Adrenal gland (tissue), 9 donors: ENCODE measurements at regions not wholly inside any gene's neighbourhood (a gene's known extent, or its start where the extent isn't known, plus 50 kb on each side); places are given as distances from the start of the nearest gene placed in this dataset.
A peak's percentile ranks its signal among the peaks of the same experiment; 100 is the strongest.

ENCODE experiments used
- DNase-seq, 7 donors: peaks; one replicate each; pipeline ENCODE4 v3.0.0-alpha.2; 2019 to 2020
- H3K27ac ChIP-seq, 5 donors: fragments of 200-600 bp; sonication (generic) in 4 of 5; 1 replicate in 3 of 5; 2 replicates in 2 of 5; pipeline versions ENCODE4 v1.5.1 to v1.8.0; 2016 to 2020; ENCODE audit warnings: mild to moderate bottlenecking in 1 of 5
- H3K27me3 ChIP-seq: fragments of 200-600 bp; 2 replicates; pipeline ENCODE4 v1.8.0; 2021
- H3K36me3 ChIP-seq, 2 donors: fragments of 200-600 bp; replicated peaks in 1 of 2; 1 replicate in 1 of 2; 2 replicates in 1 of 2; pipeline versions ENCODE4 v1.5.1 to v1.8.0; 2018 to 2022
- H3K4me1 ChIP-seq, 2 donors: fragments of 200-600 bp; replicated peaks in 1 of 2; 1 replicate in 1 of 2; 2 replicates in 1 of 2; pipeline versions ENCODE4 v1.5.1 to v1.8.0; 2018 to 2021
- H3K4me3 ChIP-seq, 4 donors: fragments of 200-600 bp; sonication (generic) in 3 of 4; one replicate each; pipeline ENCODE4 v1.5.1; 2016 to 2018
- H3K9me3 ChIP-seq, 3 donors: fragments of 200-600 bp; sonication (generic) in 1 of 3; replicated peaks in 1 of 3; 1 replicate in 2 of 3; 2 replicates in 1 of 3; pipeline versions ENCODE4 v1.5.1 to v1.8.0; 2016 to 2021
- POLR2A ChIP-seq, 2 donors: fragments of 450-650 bp; IDR thresholded peaks; one replicate each; pipeline ENCODE4 v1.6.1; 2017; ENCODE audit warnings: antibody characterized with exemption in 2 of 2, mild to moderate bottlenecking in 2 of 2, moderate library complexity in 1 of 2
- WGBS, 4 donors: extraction: QIAGEN DNeasy Blood & Tissue Kit in 2 of 4; methylation state at CpG; one replicate each; pipeline versions ENCODE4 v1.1.5 to v1.1.7; 2013 to 2017; 5-methylcytosine and 5-hydroxymethylcytosine counted together
- intact Hi-C, 2 donors: fragments of 100-400 bp; cut with DNase I; formaldehyde crosslinking; loops; one replicate each; pipeline versions ENCODE4 v1.14.1 to v1.15.0; 2022 to 2023
- TF ChIP-seq, protein P1 (sequence below), 6 experiments: fragments of 450-650 bp in 4 of 6; fragments of 200-600 bp in 2 of 6; sonication (generic) in 1 of 6; IDR thresholded peaks; 1 replicate in 5 of 6; 2 replicates in 1 of 6; pipeline versions ENCODE4 v1.5.1 to v1.8.0; 2016 to 2021; ENCODE audit warnings: antibody characterized with exemption in 6 of 6, mild to moderate bottlenecking in 2 of 6, moderate library complexity in 1 of 6
- donor health status: healthy with polysubstance abuse.
- donor health status: Bipolar disorder and iron deficiency.
- donor health status: DM: yes; HTN: yes; CAD: no.
- donor health status: DM: no; HTN: no; CAD: no.
- donor health status: DM: no; HTN: no; CAD: no.

DNA sequence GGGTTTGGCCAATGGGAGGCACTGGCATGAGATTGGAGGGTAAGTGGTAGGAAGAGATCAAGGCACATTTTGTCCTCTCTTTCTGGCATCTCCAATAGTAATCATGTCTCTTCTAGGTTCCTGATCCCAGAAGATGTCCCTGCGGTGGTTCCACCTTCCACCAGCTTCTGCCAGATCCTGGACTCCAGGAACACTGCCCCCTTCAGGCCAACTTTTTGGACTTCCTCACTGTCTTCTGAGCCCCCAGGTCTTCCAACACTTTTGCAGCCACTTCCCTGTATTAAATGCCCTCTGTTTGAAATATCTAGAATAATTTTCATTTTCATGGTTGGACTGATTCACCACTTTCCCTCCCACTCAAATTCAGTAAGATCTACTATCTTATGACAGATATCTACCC lies 60.9 kb downstream of the BAMBI start:
- Histone ChIP-seq H3K4me1 (no peaks in the 10 kb centered on the region), H3K27ac (no peak overlapping the region), H3K4me3 (no peak overlapping the region), H3K27me3 (no peaks in the 10 kb centered on the region), H3K36me3 (no peaks in the 10 kb centered on the region), H3K9me3 (no peaks in the 10 kb centered on the region)
- TF ChIP-seq, protein P1, sequence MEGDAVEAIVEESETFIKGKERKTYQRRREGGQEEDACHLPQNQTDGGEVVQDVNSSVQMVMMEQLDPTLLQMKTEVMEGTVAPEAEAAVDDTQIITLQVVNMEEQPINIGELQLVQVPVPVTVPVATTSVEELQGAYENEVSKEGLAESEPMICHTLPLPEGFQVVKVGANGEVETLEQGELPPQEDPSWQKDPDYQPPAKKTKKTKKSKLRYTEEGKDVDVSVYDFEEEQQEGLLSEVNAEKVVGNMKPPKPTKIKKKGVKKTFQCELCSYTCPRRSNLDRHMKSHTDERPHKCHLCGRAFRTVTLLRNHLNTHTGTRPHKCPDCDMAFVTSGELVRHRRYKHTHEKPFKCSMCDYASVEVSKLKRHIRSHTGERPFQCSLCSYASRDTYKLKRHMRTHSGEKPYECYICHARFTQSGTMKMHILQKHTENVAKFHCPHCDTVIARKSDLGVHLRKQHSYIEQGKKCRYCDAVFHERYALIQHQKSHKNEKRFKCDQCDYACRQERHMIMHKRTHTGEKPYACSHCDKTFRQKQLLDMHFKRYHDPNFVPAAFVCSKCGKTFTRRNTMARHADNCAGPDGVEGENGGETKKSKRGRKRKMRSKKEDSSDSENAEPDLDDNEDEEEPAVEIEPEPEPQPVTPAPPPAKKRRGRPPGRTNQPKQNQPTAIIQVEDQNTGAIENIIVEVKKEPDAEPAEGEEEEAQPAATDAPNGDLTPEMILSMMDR (IDR thresholded peaks at IDR 0.05) = peak in 1 of 6 experiments; percentile 9
- no peak for TF ChIP-seq POLR2A (IDR thresholded peaks at IDR 0.05)
- WGBS, 4 donors = 85 to 100% (median 97%) methylated on average over 1 of the region's 1 CpG
- peak in 1 of 7 donors; percentile 40 for DNase-seq
- intact Hi-C loops = no loop called here

DNA sequence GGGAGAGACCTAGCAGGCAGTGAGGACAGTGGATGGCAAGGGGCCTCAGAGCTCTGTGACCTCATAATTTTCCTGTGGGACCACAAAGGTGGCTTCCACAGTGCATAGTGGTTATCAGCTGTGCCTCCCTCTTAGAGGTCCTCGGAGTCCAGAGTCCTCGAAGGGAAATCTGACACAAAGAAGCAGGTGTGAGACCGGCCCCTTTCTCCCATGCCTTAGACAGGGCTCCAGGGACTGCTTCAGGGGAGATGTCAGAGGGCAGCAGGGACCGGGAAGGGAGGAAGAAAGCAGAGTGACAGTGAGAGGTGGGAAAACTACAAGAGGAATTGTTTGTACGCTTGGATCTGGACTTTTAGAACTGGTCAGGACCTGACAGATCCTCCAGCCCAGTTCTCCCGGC lies 66.3 kb downstream of the BAMBI start:
- TF ChIP-seq, protein P1 (IDR thresholded peaks at IDR 0.05) = no peak
- no peak for TF ChIP-seq POLR2A (IDR thresholded peaks at IDR 0.05)
- Histone ChIP-seq H3K36me3 (no peaks in the 10 kb centered on the region), H3K27ac (no peak overlapping the region), H3K9me3 (no peaks in the 10 kb centered on the region), H3K27me3 (no peaks in the 10 kb centered on the region), H3K4me3 (no peak overlapping the region), H3K4me1 (no peaks in the 10 kb centered on the region)
- no peak for DNase-seq
- intact Hi-C loops = no loop called here
- 82 to 91% (median 87%) methylated on average over 4 to 6 of the region's 6 CpGs for WGBS, 4 donors

DNA sequence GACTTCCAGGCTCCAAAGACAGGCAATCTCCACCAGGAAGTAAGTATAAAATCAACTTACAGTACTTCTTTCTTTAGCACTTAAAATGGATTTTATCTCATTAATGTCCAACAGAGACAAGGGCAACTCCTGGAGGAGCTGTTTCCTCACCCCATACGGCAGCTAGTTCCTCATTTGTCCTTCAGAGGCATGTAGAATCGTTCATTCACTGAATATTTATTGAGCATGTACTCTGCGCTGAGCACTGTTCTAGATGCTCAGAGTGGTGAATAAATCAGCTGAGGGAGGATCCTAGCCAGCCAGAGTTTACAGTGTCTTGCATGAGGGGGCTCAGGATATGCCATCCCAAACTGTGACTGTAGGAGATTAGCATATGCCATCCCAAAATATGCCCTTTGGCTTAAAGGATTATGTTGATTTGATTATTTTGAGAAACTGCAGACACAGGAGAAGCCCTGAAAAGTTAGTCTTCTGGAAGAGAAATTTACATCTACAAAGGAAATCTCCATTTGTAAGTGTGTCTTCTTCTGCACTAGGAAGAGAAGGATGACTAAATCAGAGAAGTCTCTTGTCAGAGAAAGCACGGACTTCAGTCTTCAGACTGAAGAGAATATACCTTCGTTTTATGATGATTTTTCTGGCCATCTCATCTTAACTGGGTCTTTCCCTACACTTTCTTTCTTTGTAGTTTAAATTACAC lies 66.9 kb downstream of the BAMBI start:
- H3K9me3 ChIP-seq = no peaks in the 10 kb centered on the region
- TF ChIP-seq, protein P1 (IDR thresholded peaks at IDR 0.05) = no peak
- no peak for TF ChIP-seq POLR2A (IDR thresholded peaks at IDR 0.05)
- H3K36me3 ChIP-seq = no peaks in the 10 kb centered on the region
- H3K4me1 ChIP-seq = no peaks in the 10 kb centered on the region
- no peaks in the 10 kb centered on the region for H3K27me3 ChIP-seq
- 72 to 84% (median 77%) methylated on average over 5 of the region's 5 CpGs for WGBS, 4 donors
- no peak overlapping the region for H3K27ac ChIP-seq
- intact Hi-C loops = no loop called here
- no peak overlapping the region for H3K4me3 ChIP-seq
- DNase-seq = no peak

DNA sequence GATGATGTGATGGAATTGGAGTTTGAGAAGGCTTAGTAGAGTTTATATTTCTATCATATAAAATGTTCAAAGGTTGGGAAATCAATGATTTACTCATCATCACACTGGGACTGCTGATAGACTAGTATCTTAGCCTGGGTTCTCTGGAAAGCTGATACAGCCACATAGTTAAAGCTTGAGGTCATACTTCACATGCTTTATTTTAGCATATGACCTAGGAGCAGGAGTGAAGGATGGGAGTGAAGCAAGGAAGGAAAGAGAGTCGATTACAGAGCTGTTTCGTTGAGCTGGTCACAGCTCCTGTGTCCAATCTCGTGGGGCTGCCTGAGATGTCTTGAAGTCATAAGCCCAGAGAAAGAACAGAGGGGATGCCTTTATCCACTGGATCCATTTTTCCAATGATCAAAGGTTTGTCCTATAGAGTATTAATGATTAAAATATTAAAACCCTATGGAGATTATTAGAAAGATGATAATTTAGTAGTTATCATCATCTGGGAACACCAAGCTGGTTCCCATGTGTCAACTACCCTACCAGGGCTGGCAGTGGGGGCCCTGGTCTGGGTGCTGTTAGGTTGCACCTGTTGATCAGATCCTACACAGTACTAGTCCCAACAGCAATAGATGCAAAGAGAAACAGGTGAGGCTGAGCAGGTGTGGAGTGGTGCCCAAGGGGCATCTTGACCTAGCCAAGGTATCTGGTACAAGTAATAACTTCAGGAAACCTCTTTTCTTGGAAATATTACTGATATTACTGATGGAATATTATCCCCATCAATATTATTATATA lies 77.8 kb downstream of the BAMBI start:
- no peak for DNase-seq
- WGBS, 4 donors = 74 to 83% (median 79%) methylated on average over 3 of the region's 3 CpGs
- no peaks in the 10 kb centered on the region for H3K9me3 ChIP-seq
- H3K27ac ChIP-seq = no peak overlapping the region
- no peak overlapping the region for H3K4me3 ChIP-seq
- no peaks in the 10 kb centered on the region for H3K4me1 ChIP-seq
- TF ChIP-seq POLR2A (IDR thresholded peaks at IDR 0.05) = no peak
- TF ChIP-seq, protein P1 (IDR thresholded peaks at IDR 0.05) = no peak
- no peaks in the 10 kb centered on the region for H3K27me3 ChIP-seq
- intact Hi-C loops = no loop called here
- H3K36me3 ChIP-seq = no peaks in the 10 kb centered on the region
